ENCODE measurements at regions not wholly inside any gene's neighbourhood (a gene's known extent, or its start where the extent isn't known, plus 50 kb on each side); places are given as distances from the start of the nearest gene placed in this dataset.

DNA sequence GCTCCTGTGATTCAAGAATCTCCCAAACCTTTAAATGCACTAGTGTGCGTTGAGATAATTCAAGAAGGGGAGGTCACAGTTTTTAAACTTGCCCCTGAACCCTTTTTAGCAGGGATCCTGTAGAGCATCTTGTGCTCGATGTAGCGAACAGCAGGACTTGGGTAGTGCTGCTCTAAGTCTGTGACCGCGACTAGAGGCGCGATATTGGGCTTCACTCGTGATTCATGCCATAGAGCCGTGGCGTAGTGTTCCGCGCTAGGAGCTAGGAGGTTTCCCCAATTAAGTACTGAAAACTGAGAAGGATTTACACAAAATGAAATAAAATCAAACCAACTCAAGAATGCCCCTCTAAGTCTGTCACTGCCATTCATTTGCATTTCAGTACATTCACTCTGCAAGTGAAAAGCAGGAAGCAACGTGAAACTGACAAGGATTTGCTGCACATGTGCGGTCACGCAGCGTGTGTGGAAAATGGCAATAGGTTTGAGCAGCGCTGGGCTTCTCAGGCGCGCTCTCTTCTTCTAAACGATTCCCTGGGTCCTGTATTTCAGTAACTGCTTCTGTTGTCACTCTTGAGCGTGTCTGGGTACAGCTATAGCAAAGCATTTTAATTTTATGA lies 1135.9 kb upstream of the WWC1 start:
- Mint-ChIP-seq H3K36me3 (ENCODE audit: insufficient read depth) (no peaks in the 10 kb centered on the region), H3K27ac (no peak overlapping the region), H3K9me3 (peaks cover 2 to 13% of the 10 kb centered on the region in 2 donors), H3K4me3 (no peak overlapping the region), H3K27me3 (no peaks in the 10 kb centered on the region), H3K4me1 (ENCODE audit: low read depth in 2 of 2) (no peaks in the 10 kb centered on the region)
- no peak for ATAC-seq (replicated peaks)
- DNase-seq: no peak

DNA sequence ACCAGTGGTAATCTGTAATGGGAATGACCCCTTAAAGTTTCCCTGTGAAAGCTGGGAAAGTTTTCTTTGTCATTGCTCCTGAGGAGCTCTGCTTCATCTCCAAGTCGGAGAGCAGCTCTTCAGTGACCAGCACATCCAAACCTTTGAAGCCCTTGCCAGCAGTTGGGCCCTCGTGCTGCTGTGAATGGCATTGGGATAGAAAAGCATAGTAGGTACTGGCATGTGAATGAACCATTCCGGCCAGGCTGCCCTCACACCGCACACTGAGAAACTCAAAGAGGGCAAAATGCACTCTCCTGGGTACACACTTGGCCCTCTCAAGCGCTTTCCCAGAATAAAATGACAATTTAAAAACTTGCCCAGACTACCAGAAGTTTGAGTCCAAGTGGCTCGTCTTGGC lies 1135.0 kb upstream of the WWC1 start:
- H3K9me3 Mint-ChIP-seq: peaks cover 2 to 13% of the 10 kb centered on the region in 2 donors
- ATAC-seq (replicated peaks): no peak
- H3K36me3 Mint-ChIP-seq (ENCODE audit: insufficient read depth): no peaks in the 10 kb centered on the region

DNA sequence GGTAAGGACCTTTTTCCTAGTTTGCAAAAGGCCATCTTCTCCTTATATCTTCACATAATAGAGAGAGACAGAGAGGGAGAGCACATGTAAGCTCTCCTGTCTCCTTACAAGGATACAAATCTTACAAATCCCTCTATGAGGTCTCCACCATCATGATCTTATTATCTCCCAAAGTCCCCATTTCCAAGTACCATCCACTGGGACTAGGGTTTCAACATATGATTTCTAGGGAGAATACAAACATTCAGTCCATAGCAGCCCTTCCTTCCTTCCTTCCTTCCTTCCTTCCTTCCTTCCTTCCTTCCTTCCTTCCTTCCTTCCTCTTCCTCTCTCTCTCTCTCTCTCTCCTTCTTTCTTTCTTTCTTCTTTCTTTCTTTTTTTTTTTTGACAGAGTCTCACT lies 1132.9 kb upstream of the WWC1 start:
- H3K36me3 Mint-ChIP-seq (ENCODE audit: insufficient read depth): no peaks in the 10 kb centered on the region
- no peak overlapping the region for H3K4me3 Mint-ChIP-seq
- DNase-seq (no peak), ATAC-seq (replicated peaks) (no peak)
- no peaks in the 10 kb centered on the region for H3K27me3 Mint-ChIP-seq
- H3K9me3 Mint-ChIP-seq: peaks cover 2 to 5% of the 10 kb centered on the region in 2 donors
- H3K4me1 Mint-ChIP-seq (ENCODE audit: low read depth in 2 of 2): no peaks in the 10 kb centered on the region
- no peak overlapping the region for H3K27ac Mint-ChIP-seq

More for the DNA sequence above, 1135.0 kb upstream of the WWC1 start:
- Mint-ChIP-seq H3K27ac (no peak overlapping the region), H3K27me3 (no peaks in the 10 kb centered on the region), H3K4me1 (ENCODE audit: low read depth in 2 of 2) (no peaks in the 10 kb centered on the region), H3K4me3 (no peak overlapping the region)
- no peak for DNase-seq

DNA sequence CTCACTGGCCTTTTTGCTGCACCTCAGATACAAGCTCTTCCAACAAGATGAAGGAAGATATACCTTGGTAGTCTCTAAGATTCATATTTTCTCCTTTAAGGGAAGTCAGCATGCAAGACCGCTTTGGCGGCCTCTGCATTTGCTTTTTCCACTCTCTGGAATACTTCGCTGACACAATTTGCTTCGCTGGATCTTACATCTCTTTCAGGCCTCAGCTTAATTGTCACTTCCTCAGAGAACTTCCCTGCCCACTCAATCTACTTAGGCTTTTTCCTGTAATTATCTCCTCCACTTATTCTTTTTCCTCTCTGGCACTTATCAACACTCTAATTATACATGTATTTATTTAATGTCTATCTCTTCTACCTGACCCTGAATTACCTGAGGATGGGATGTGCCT lies 1131.1 kb upstream of the WWC1 start:
- peaks cover 2 to 5% of the 10 kb centered on the region in 2 donors for H3K9me3 Mint-ChIP-seq
- H3K36me3 Mint-ChIP-seq (ENCODE audit: insufficient read depth): no peaks in the 10 kb centered on the region
- no peak for DNase-seq
- ATAC-seq (replicated peaks): no peak
- no peak overlapping the region for H3K27ac Mint-ChIP-seq
- no peak overlapping the region for H3K4me3 Mint-ChIP-seq
- H3K27me3 Mint-ChIP-seq: no peaks in the 10 kb centered on the region
- H3K4me1 Mint-ChIP-seq (ENCODE audit: low read depth in 2 of 2): no peaks in the 10 kb centered on the region

DNA sequence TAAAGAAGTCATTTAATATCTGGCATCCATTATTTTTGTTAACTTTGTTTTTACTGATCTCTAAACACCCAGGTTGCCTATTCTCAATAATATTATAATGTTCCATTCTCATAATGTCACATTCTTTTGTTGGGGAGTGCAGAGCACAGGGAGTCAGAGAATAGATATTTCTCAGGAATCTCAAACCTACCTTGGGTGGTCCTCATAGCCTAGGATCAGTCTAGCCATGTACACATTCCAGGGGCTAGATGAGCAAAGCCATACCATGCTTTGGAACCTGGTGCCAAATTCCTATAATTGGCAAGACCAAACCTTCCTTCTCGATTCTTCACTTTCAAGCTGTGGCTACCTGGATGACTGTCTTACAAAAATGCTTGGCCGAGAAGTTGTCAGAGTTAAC lies 1124.7 kb upstream of the WWC1 start:
- no peak for DNase-seq
- no peaks in the 10 kb centered on the region for H3K36me3 Mint-ChIP-seq (ENCODE audit: insufficient read depth)
- no peak overlapping the region for H3K4me3 Mint-ChIP-seq
- ATAC-seq (replicated peaks): no peak
- H3K9me3 Mint-ChIP-seq: peaks cover 15 to 29% of the 10 kb centered on the region in 2 donors
- H3K4me1 Mint-ChIP-seq (ENCODE audit: low read depth in 2 of 2): no peaks in the 10 kb centered on the region
- H3K27ac Mint-ChIP-seq: no peak overlapping the region
- no peaks in the 10 kb centered on the region for H3K27me3 Mint-ChIP-seq

DNA sequence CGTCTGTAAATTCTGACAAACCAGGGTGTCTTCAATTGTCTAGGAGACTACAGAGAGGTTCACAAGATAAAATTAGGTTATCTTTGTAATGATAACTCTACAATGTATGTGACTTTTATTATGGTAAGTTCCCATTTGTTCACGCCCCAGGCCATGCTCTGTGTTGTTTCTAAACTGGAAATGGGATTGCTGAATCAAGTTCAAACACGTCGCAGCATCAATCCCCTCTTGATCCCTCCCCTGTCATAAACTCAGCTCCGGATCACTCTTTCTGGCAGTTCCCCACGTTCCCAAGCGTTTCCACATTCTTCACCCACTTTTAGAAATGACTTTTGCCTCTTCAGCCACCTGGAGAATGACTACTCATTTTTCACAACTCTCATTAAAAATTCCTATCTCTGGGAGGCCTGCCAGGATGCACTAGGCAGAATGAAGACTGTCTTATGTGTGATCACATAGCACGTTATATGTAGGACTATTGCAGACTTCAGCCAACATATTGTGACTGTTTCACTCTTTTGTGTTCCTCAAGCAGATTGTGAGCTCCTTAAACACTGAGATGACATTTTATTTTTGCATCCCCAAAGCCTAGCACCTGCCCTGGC lies 1124.2 kb upstream of the WWC1 start:
- Mint-ChIP-seq H3K4me1 (ENCODE audit: low read depth in 2 of 2) (no peaks in the 10 kb centered on the region), H3K4me3 (no peak overlapping the region), H3K36me3 (ENCODE audit: insufficient read depth) (no peaks in the 10 kb centered on the region), H3K27ac (no peak overlapping the region), H3K27me3 (no peaks in the 10 kb centered on the region), H3K9me3 (peaks cover 15 to 32% of the 10 kb centered on the region in 2 donors)
- no peak for DNase-seq
- no peak for ATAC-seq (replicated peaks)

DNA sequence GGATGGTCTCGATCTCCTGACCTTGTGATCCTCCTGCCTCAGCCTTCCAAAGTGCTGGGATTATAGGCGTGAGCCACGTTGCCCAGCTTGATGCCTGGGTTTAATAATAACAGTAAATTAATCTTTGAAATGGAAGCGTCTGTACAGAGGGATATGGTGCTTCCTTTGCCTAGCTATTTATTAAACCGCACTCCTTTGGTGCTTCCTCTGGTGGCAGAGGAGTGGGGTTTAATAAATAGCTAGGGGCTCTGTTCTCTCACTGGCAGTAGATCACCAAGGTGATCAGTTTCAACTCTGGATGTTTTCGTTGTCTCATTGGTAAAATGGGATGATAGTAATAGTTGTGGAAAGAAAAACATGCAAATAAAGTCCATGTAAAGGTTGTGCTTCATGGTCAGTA lies 1122.5 kb upstream of the WWC1 start:
- H3K9me3 Mint-ChIP-seq: peaks cover 13 to 32% of the 10 kb centered on the region in 2 donors
- H3K27me3 Mint-ChIP-seq: no peaks in the 10 kb centered on the region
- no peak overlapping the region for H3K27ac Mint-ChIP-seq
- no peak overlapping the region for H3K4me3 Mint-ChIP-seq
- ATAC-seq (replicated peaks) (no peak), DNase-seq (no peak)
- no peaks in the 10 kb centered on the region for H3K36me3 Mint-ChIP-seq (ENCODE audit: insufficient read depth)
- no peaks in the 10 kb centered on the region for H3K4me1 Mint-ChIP-seq (ENCODE audit: low read depth in 2 of 2)

DNA sequence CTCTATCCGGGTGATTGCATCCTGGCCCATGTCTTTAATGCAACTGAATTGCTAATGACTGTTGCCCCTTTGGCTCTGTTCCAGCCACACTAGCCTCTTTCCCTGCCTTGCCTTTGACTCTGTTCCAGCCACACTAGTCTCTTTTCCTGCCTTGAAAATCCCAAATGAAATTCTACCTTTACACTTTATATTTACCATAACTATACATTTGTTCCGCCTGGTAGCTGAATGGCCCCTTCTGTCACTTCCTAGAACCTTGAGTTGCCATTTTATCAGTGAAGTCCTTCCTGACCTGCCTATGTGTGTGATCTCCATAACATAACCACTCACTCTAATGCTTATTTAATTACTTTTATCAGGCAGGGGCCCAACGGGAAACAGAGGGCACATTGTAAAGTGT lies 1120.4 kb upstream of the WWC1 start:
- peaks cover 13 to 34% of the 10 kb centered on the region in 2 donors for H3K9me3 Mint-ChIP-seq
- H3K27ac Mint-ChIP-seq: no peak overlapping the region

DNA sequence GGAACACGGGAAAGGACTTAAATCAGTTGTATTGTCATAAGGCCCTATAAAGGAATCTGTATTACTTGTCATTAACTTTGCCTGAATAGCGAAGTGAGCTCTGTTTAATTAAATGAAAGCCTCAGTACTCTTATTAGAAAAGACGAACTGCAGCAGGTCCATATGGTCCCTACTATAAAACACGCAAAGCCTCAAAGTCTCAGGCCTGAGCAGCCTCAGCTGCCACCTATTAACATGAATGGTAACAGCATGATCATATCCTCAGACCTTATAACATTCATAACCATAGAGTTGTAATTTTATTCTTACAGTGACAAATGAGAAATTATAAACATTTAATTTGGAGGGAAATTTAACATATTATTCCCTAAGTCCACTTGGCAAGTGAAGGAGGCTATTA lies 1113.7 kb upstream of the WWC1 start:
- peaks cover 5 to 6% of the 10 kb centered on the region in 2 donors for H3K9me3 Mint-ChIP-seq
- no peak overlapping the region for H3K4me3 Mint-ChIP-seq
- H3K27me3 Mint-ChIP-seq: no peaks in the 10 kb centered on the region
- DNase-seq (no peak), ATAC-seq (replicated peaks) (no peak)
- no peak overlapping the region for H3K27ac Mint-ChIP-seq
- H3K4me1 Mint-ChIP-seq (ENCODE audit: low read depth in 2 of 2): no peaks in the 10 kb centered on the region
- H3K36me3 Mint-ChIP-seq (ENCODE audit: insufficient read depth): no peaks in the 10 kb centered on the region

More for the DNA sequence above, 1120.4 kb upstream of the WWC1 start:
- no peaks in the 10 kb centered on the region for H3K36me3 Mint-ChIP-seq (ENCODE audit: insufficient read depth)
- no peak for ATAC-seq (replicated peaks)
- H3K4me3 Mint-ChIP-seq: no peak overlapping the region
- DNase-seq: no peak
- H3K27me3 Mint-ChIP-seq: no peaks in the 10 kb centered on the region
- H3K4me1 Mint-ChIP-seq (ENCODE audit: low read depth in 2 of 2): no peaks in the 10 kb centered on the region

DNA sequence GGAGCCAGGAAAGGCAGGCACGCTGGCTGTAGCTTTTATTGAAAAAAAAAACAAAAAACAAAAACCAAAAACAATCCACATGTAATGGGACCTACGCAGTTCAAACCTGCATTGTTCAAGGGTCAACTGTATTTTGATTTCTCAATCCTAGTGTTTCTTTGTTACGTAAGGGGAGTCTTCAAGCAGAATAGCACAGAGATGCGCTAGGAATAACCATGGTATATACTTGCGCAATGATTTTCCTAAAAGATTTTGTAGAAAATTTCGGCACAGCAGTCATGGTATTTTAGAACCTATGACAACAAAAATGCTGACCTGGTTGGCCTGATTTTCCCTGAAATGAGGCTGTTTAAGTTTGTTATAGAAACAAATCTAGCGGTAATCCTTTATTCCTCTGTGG lies 1110.5 kb upstream of the WWC1 start:
- H3K27me3 Mint-ChIP-seq: no peaks in the 10 kb centered on the region
- H3K9me3 Mint-ChIP-seq: peaks cover 6 to 10% of the 10 kb centered on the region in 2 donors
- no peak overlapping the region for H3K4me3 Mint-ChIP-seq
- DNase-seq: no peak
- no peaks in the 10 kb centered on the region for H3K4me1 Mint-ChIP-seq (ENCODE audit: low read depth in 2 of 2)
- ATAC-seq (replicated peaks): no peak
- H3K36me3 Mint-ChIP-seq (ENCODE audit: insufficient read depth): no peaks in the 10 kb centered on the region
- H3K27ac Mint-ChIP-seq: no peak overlapping the region

DNA sequence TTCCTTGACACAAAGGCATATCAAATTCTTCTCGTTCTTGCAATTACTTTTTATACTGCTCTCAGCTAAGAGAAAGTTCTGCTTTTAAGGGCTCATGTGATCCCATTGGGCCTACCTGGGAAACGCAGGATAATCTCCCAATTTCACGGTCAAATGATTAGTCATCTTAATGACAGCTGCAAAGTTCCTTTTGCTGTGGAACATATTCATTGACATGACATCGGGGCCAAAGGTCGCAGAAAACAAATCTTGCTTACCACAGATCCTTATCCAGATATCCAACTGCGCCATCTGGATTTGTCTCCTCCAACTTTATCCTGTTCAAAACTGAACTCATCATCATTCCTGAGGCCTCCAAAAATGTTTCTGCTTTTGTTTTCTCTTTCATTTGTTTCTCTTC lies 1085.6 kb upstream of the WWC1 start:
- Mint-ChIP-seq H3K9me3 (peaks cover 10 to 40% of the 10 kb centered on the region in 2 donors), H3K27ac (no peak overlapping the region), H3K4me3 (no peak overlapping the region), H3K36me3 (ENCODE audit: insufficient read depth) (no peaks in the 10 kb centered on the region), H3K27me3 (no peaks in the 10 kb centered on the region), H3K4me1 (ENCODE audit: low read depth in 2 of 2) (no peaks in the 10 kb centered on the region)
- ATAC-seq (replicated peaks): no peak
- DNase-seq: no peak

DNA sequence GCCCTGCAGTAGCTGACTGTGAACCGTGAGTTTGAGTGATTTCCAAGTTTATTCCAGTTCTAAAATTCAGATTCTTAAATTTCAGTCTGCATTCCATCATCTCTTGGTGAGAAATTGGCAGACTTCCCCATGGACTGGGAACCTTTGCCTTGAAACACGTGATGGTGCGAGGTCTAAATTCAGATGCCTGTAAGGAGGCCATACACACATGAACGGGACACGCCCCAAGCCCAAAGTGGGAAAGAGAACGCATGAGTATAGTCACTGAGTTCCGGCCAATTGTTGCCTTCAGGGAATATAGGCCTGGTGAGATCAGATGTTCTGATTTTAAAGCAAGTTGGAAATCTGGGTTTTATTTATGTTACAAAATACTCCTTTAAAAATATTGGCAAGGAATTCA lies 1084.4 kb upstream of the WWC1 start:
- H3K36me3 Mint-ChIP-seq (ENCODE audit: insufficient read depth): no peaks in the 10 kb centered on the region
- DNase-seq (no peak), ATAC-seq (replicated peaks) (no peak)
- H3K4me1 Mint-ChIP-seq (ENCODE audit: low read depth in 2 of 2): no peaks in the 10 kb centered on the region
- H3K9me3 Mint-ChIP-seq: peaks cover 10 to 36% of the 10 kb centered on the region in 2 donors
- H3K27me3 Mint-ChIP-seq: no peaks in the 10 kb centered on the region
- H3K27ac Mint-ChIP-seq: no peak overlapping the region
- H3K4me3 Mint-ChIP-seq: no peak overlapping the region

DNA sequence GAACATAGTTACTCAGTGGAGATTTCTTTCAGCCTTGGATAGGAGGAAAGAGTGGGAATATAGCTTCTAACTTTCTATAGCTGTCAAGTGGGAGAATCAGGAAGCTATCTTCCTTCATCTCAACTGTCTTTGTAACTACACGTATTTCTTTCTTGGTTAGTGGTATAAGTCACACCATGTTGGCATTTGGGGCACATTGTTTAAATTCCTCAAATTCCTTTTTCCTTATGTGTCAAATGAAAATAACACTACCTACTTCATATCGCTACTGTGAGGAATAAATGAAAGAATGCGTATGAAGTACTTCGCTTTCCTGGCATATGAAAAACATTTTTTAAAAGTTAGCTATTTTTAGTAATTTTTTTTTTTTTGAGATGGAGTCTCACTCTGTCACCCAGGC lies 1082.5 kb upstream of the WWC1 start:
- H3K9me3 Mint-ChIP-seq: peaks cover 5 to 20% of the 10 kb centered on the region in 2 donors
- H3K36me3 Mint-ChIP-seq (ENCODE audit: insufficient read depth): no peaks in the 10 kb centered on the region
- ATAC-seq (replicated peaks) (no peak), DNase-seq (no peak)
- H3K27ac Mint-ChIP-seq: no peak overlapping the region
- H3K4me1 Mint-ChIP-seq (ENCODE audit: low read depth in 2 of 2): no peaks in the 10 kb centered on the region
- no peak overlapping the region for H3K4me3 Mint-ChIP-seq
- no peaks in the 10 kb centered on the region for H3K27me3 Mint-ChIP-seq

DNA sequence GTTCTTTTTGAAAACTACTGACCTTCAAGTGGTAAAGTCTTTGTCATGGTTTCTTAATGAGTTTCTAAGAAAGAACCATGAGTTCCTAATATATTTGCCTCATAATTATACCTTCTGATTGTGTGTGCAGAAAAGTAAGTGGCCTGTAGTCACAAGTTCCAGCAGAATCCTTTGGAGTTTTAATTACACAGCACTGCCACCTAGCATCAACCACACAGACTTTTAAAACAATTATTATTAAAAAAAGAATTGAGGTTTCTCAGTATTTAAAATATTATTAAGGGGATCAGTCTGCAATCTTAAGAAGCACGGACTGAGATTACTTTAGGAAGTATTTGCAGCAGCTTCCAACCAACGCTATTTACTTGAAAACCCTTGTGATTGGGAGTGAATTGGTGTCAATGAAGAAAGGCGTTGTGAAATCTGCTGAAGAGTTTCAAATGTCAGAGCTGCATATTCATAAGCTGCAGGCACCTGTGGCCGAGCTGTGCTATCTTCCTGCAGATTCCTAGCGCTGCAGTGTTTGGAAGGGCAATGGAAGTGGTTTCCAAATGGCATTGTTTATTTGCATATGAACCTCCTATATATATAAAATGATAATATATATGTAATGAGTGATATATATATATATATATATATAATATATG lies 1074.2 kb upstream of the WWC1 start:
- Mint-ChIP-seq H3K27me3 (no peaks in the 10 kb centered on the region), H3K4me3 (no peak overlapping the region), H3K4me1 (ENCODE audit: low read depth in 2 of 2) (no peaks in the 10 kb centered on the region), H3K36me3 (ENCODE audit: insufficient read depth) (no peaks in the 10 kb centered on the region), H3K9me3 (peaks cover 0 to 8% of the 10 kb centered on the region in 2 donors), H3K27ac (no peak overlapping the region)
- DNase-seq (no peak), ATAC-seq (replicated peaks) (no peak)

Data from effector memory CD8-positive, alpha-beta T cell (primary cell).